Spinal cord (tissue), 9 donors: ENCODE measurements at regions not wholly inside any gene's neighbourhood (a gene's known extent, or its start where the extent isn't known, plus 50 kb on each side); places are given as distances from the start of the nearest gene placed in this dataset.

Source experiments
- DNase-seq, 6 donors: peaks; one replicate each; pipeline versions ENCODE4 v3.0.0 to v3.0.0-alpha.2; 2013 to 2015; ENCODE audit warnings: low spot score in 6 of 6, low read depth in 4 of 6
- H3K27ac ChIP-seq: one replicate; pipeline ENCODE4 v1.5.1; 2013; ENCODE audit warnings: low read depth, low read length, control low read depth
- H3K27me3 ChIP-seq: one replicate; pipeline ENCODE4 v1.6.1; 2013; ENCODE audit warnings: low read length; ENCODE audit not compliant: control insufficient read depth, insufficient read depth
- H3K36me3 ChIP-seq: one replicate; pipeline ENCODE4 v1.6.1; 2013; ENCODE audit warnings: low read length; ENCODE audit not compliant: control insufficient read depth, insufficient read depth
- H3K4me1 ChIP-seq: one replicate; pipeline ENCODE4 v1.6.1; 2013; ENCODE audit warnings: low read length; ENCODE audit not compliant: control insufficient read depth, insufficient read depth
- H3K4me3 ChIP-seq: one replicate; pipeline ENCODE4 v1.5.1; 2013; ENCODE audit warnings: low read depth, low read length, control low read depth
- H3K9me3 ChIP-seq: one replicate; pipeline ENCODE4 v1.6.1; 2013; ENCODE audit warnings: low read length; ENCODE audit not compliant: control insufficient read depth, insufficient read depth
- WGBS: methylation state at CpG from one replicate; pipeline ENCODE4 v1.1.5; 2013; ENCODE audit warnings: missing lambda C conversion rate; ENCODE audit not compliant: insufficient coverage; 5-methylcytosine and 5-hydroxymethylcytosine counted together
- donor health status: healthy.

DNA sequence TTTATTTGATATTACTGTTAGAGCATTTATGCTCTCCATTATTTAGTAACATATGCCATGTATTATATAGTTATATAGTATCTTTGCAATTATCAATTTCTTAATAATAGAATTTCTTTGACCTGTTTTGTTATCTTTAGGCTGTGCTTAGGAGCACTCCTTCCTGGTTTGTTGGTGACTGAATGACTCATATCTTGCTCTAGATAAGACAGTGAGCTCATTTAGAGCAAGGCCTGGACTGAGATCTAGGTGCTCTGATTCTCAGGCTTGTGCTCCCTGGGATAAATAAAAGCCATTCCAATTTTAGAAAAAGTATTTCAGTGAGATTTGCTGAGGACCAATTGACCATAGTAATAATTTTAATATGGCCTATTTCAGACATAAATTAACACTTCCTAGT is 951.2 kb downstream of the FLRT2 start:
- no peaks in the 10 kb centered on the region for H3K9me3 ChIP-seq
- H3K36me3 ChIP-seq: no peaks in the 10 kb centered on the region
- no peaks in the 10 kb centered on the region for H3K27me3 ChIP-seq
- H3K4me1 ChIP-seq: no peaks in the 10 kb centered on the region
- no peak overlapping the region for H3K27ac ChIP-seq
- no peak overlapping the region for H3K4me3 ChIP-seq
- DNase-seq: no peak

- DNase-seq: peak in 3 of 6 donors; percentile 22 to 94 (median 75)
- 52% methylated on average over 4 of the region's 5 CpGs for WGBS
- H3K27me3 ChIP-seq: no peaks in the 10 kb centered on the region
- H3K4me3 ChIP-seq: no peak overlapping the region
- no peak overlapping the region for H3K27ac ChIP-seq
- no peaks in the 10 kb centered on the region for H3K36me3 ChIP-seq
- no peaks in the 10 kb centered on the region for H3K4me1 ChIP-seq
- H3K9me3 ChIP-seq: no peaks in the 10 kb centered on the region
Measured at GRCh38 chr14:86464341-86464740, 934.4 kb downstream of the FLRT2 start.

- H3K4me1 ChIP-seq: no peaks in the 10 kb centered on the region
- no peak overlapping the region for H3K4me3 ChIP-seq
- DNase-seq: no peak
- no peak overlapping the region for H3K27ac ChIP-seq
- no peaks in the 10 kb centered on the region for H3K9me3 ChIP-seq
- no peaks in the 10 kb centered on the region for H3K36me3 ChIP-seq
- H3K27me3 ChIP-seq: no peaks in the 10 kb centered on the region
- WGBS: no CpG with 5 or more reads among the region's 1 CpG
Measured at GRCh38 chr14:86462193-86462753, 932.3 kb downstream of the FLRT2 start.

DNA sequence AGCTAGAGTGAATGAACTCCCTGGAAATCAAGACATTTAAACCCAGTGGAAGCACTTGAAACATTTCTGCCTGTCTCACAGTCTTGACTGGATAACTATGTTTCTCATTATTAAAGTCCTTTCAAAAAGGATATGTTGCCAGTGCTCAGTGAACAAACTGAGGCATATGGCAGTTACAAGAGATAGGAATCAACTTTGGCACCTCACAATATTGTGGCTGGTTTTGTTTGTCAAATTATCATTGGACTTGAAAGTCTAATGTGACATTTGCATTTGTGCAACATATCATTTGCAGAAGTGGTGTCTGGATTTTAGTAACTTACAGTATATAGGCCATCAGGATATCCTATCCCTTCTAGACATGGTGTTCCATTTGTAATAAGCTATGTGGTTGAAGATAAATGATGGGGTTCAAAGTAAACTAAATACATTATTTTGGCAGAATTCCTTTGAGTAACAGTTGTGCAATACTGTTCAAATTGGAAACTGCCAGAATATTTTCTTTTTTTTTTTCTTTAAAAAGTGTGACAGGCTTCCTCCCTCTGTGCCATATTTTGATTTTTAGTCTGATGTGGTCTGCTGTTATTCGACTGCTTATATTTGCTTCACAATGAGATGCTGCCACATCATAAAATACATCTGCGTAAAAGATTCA is 927.7 kb downstream of the FLRT2 start:
- H3K27me3 ChIP-seq: no peaks in the 10 kb centered on the region
- no peak overlapping the region for H3K4me3 ChIP-seq
- H3K27ac ChIP-seq: no peak overlapping the region
- no peaks in the 10 kb centered on the region for H3K4me1 ChIP-seq
- no peaks in the 10 kb centered on the region for H3K9me3 ChIP-seq
- no peaks in the 10 kb centered on the region for H3K36me3 ChIP-seq
- peak in 1 of 6 donors; percentile 69 for DNase-seq
- WGBS: no CpG with 5 or more reads among the region's 2 CpGs

- Histone ChIP-seq H3K4me1 (no peaks in the 10 kb centered on the region), H3K36me3 (no peaks in the 10 kb centered on the region), H3K27ac (no peak overlapping the region), H3K9me3 (no peaks in the 10 kb centered on the region), H3K27me3 (no peaks in the 10 kb centered on the region), H3K4me3 (no peak overlapping the region)
- 40% methylated on average over 1 of the region's 1 CpG for WGBS
- DNase-seq: peak in 1 of 6 donors; percentile 30
Measured at GRCh38 chr14:86450085-86450484, 920.1 kb downstream of the FLRT2 start.

DNA sequence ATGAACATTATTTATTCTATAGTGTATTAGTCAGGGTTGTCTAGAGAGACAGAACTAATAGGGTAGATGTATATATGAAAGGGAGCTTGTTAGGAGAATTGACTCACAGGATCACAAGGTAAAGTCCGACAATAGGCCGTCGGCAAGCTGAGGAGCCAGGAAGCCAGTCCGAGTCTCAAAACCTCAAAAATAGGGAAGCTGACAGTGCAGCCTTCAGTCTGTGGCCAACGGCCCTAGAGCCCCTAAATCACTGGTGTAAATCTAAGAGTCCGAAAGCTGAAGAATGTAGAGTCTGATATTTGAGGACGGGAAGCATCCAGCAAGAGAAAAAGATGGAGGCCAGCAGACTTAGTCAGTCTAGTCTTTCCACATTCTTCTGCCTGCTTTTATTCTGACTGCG is 912.2 kb downstream of the FLRT2 start:
- H3K27ac ChIP-seq: no peak overlapping the region
- no peaks in the 10 kb centered on the region for H3K27me3 ChIP-seq
- no peak for DNase-seq
- H3K36me3 ChIP-seq: no peaks in the 10 kb centered on the region
- H3K4me3 ChIP-seq: no peak overlapping the region
- no peaks in the 10 kb centered on the region for H3K9me3 ChIP-seq
- H3K4me1 ChIP-seq: no peaks in the 10 kb centered on the region
- 79% methylated on average over 6 of the region's 8 CpGs for WGBS

GRCh38 chr14:86430853-86431252 is 900.9 kb downstream of the FLRT2 start:
- H3K27me3 ChIP-seq: no peaks in the 10 kb centered on the region
- peak in 2 of 6 donors; percentile 57 to 68 for DNase-seq
- H3K4me1 ChIP-seq: no peaks in the 10 kb centered on the region
- no peaks in the 10 kb centered on the region for H3K36me3 ChIP-seq
- no peak overlapping the region for H3K4me3 ChIP-seq
- no peaks in the 10 kb centered on the region for H3K9me3 ChIP-seq
- H3K27ac ChIP-seq: no peak overlapping the region
- WGBS: no CpG with 5 or more reads among the region's 7 CpGs

DNA sequence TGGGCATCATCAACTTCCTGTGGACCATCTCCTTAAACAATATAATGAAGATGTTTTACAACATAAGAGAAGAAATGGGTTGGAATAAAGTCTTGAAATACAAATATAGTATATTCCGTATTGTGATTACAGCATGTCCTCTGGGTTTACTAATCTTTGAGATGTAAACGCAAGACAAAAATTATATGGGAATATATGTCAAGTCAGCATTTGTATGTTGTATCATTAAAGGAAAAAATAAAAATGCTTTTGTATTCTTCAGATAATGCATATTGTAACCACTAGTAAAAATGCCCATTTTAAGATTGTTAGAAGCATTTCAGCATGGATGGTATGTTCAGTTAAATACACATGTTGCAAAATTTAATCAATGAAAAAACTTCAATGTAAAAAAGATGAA is 893.3 kb downstream of the FLRT2 start:
- no peaks in the 10 kb centered on the region for H3K36me3 ChIP-seq
- peaks cover 4% of the 10 kb centered on the region for H3K4me1 ChIP-seq
- H3K27ac ChIP-seq: no peak overlapping the region
- H3K9me3 ChIP-seq: no peaks in the 10 kb centered on the region
- WGBS: no CpG with 5 or more reads among the region's 2 CpGs
- H3K27me3 ChIP-seq: no peaks in the 10 kb centered on the region
- H3K4me3 ChIP-seq: no peak overlapping the region
- no peak for DNase-seq

- peaks cover 4% of the 10 kb centered on the region for H3K4me1 ChIP-seq
- H3K27me3 ChIP-seq: no peaks in the 10 kb centered on the region
- H3K4me3 ChIP-seq: no peak overlapping the region
- peak in 1 of 6 donors; percentile 69 for DNase-seq
- no peaks in the 10 kb centered on the region for H3K36me3 ChIP-seq
- H3K9me3 ChIP-seq: no peaks in the 10 kb centered on the region
- no peak overlapping the region for H3K27ac ChIP-seq
Measured at GRCh38 chr14:86420131-86420530, 890.2 kb downstream of the FLRT2 start.

DNA sequence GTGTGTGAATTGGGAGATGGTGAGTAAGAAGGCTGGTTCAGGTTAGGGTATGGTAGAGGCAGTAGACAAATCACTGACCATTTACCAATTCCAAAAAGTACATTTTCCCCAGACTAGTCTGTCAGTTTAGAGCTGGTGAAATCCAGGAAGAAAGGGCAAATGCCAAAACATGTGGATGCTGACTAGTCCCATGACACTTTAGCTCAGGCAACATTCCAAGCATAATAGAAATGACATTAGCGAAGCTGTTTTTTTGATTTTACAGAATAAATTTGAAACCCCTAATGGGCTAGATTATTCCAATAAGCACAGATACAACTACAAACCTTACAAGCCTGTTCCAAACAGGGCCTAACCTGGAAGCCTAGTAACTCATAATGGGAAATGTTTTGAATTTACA is 884.2 kb downstream of the FLRT2 start:
- H3K9me3 ChIP-seq: no peaks in the 10 kb centered on the region
- no peak overlapping the region for H3K27ac ChIP-seq
- H3K4me3 ChIP-seq: no peak overlapping the region
- H3K4me1 ChIP-seq: no peaks in the 10 kb centered on the region
- WGBS: no CpG with 5 or more reads among the region's 1 CpG
- no peak for DNase-seq
- H3K27me3 ChIP-seq: no peaks in the 10 kb centered on the region
- H3K36me3 ChIP-seq: no peaks in the 10 kb centered on the region
